GM18868 (cell line): ENCODE measurements at regions not wholly inside any gene's neighbourhood (a gene's known extent, or its start where the extent isn't known, plus 50 kb on each side); places are given as distances from the start of the nearest gene placed in this dataset.
A peak's percentile ranks its signal among the peaks of the same experiment; 100 is the strongest.
"Not testable (repeated sequence)": the region's sequence is repeated elsewhere in the genome, so short reads cannot be mapped to it uniquely, and the experiment has no call there.

Experiments
- ATAC-seq: cut with Tn5 transposase; IDR thresholded peaks from one replicate; pipeline ENCODE4 v1.9.1; 2021; ENCODE audit warnings: mild to moderate bottlenecking, moderate library complexity; ENCODE audit not compliant: unreplicated experiment

DNA sequence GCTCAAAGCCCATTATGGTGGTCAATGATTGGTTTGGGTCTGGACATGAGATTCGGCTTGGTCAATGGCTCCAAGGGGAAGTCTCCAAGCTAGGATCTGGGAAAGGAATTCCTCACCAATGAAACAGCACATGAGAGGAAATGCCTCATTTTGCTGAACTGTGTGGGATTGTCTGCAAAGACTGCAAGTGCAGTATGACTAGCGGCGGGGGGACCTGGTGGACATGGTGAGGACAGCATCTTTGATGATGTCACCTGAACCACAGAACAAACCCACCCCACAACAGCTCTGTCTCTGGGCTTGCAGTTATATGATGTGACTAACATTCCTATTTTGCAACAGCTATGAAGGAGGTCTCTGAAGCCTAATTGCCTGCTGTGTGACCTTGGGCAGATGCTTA, 50.6 kb upstream of the NKD1 start:
- ATAC-seq = no peak

DNA sequence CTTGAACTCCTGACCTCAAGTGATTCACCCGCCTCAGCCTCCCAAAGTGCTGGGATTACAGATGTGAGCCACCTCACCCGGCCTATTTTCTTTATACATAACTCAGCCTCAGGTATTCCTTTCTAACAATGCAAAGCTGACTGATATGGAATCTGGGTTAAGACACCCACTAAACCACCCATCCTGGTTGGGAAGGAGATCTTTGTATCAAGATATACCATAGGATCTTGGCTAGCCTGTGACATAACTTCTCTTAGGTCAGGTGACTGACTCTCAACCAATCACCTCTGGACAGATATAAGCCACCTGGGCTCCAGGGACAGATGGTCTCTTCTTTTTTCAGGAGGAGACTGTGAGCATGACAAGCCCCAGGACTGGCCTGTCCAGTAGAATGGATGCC, 51.2 kb upstream of the NKD1 start:
- no peak for ATAC-seq

DNA sequence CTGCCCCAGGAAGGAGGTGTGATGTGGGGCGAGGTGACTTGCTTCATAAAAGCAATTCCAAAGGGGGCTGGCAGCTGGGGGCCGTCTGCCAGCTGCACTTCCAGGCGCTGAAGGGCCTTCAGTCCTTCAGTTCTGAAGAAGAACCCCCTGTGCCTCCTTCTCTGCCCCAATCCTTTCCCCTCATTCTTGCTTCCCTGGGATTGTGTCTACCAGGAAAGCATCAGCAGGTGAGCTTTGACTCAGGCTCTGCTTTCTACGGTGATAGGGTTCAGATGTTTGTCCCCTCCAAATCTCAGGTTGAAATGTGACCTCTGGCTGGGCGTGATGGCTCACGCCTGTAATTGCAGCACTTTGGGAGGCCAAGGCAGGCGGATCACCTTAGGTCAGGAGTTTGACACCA, 52.5 kb upstream of the NKD1 start:
- ATAC-seq = no peak

DNA sequence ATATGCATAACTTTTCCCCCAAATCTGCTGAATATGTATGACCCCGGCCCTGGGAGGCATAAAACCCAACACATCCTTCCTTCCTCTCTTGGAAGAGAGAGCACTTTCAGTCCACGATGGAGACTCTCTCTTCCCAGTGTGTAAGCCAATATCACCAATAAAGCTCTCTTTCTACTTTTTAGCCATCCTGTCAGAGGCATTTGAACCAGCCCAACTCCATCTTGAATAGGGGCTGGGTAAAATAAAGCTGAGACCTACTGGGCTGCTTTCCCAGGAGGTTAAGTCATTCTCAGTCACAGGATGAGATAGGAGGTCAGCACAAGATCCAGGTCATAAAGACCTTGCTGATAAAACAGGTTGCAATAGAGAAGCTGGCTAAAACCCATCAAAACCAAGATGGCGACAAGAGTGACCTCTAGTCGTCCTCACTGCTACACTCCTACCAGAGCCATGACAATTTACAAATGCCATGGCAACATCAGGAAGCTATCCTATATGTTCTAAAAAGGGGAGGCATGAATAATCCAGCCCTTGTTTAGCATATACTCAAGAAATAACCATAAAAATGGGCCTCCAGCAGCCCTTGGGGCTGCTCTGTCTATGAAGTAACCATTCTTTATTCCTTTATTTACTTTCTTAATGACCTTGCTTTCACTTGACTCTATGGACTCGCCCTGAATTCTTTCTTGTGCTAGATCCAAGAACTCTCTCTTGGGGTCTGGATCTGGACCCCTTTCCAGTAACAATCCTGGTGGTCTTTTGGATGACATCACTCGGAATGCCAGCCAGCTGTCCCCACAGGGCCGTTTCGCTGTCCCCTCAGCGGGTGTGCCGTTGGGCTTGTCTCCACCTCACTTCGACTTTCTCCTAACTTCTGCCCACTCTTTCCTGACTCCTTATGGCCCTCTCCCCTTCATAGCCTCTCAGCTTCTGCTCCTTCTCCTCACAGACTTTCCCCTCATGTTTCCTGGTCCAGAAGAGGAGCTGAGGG, 53.4 kb upstream of the NKD1 start:
- no peak for ATAC-seq

DNA sequence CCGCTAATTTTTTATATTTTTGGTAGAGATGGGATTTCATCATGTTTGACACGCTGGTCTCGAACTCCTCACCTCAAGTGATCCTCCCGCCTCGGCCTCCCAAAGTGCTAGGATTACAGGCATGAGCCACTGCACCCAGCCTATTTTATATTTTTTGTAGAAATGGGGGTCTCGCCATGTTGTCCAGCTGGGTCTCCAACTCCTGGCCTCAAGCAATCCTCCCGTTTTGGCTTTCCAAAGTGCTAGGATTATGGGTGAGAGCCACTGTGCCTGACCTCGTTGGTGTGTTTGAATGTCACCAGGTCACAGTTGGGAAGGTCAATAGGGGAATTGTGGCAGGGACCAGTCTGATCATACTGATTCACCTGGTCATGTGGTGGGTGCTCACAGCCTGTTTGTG, 56.7 kb upstream of the NKD1 start:
- ATAC-seq = no peak

DNA sequence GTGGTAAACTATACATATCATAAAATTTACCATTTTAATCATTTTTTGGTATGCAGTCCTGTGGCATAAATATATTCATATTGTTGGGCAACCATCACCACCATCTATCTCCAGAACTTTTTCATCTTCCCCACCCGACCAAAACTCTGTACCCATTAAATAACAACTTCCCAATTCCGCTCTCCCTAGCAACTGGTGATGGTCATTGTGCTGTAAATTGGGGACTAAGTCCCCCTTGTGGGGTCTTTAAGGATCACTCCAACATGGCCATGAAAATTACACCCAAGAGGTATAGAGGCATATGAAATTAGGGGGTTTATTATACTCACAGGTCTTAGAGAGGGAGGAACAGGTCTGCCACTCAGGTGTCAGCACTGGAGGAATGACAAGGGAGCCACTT, 57.4 kb upstream of the NKD1 start:
- no peak for ATAC-seq

DNA sequence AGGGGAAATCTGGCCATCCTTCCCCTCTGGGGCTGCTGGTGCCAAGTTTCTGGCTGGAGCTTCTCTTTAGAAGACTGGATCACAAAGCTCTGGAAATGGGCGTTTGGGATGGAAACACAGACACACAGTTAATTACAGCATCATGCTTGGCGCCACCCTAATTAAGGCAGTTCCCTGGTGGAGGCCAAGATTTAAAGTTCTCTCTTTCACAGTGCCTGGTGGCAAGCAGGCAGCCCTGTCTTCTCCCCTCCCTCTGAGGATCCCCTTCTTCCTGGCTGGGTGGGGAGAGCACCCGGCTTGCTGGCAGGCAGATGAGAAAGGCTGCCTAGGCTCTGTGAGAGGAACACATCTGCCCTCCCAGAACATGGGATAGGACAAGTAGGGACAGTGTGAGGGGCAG, 59.0 kb upstream of the NKD1 start:
- no peak for ATAC-seq

DNA sequence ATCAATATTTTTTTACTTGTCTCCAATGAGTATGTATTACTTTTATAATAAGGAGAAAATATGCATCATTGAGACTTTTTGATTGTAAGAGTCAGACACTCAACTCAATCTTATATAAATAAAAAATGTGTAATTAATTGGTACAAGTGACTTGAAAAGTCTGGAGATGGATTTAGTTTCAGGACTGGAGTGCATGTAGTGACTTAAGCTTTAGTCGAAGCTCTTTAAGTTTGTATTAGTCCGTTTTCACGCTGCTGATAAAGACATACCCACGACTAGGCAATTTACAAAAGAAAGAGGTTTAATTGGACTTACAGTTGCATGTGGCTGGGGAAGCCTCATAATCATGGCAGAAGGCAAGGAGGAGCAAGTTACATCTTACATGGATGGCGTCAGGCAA, 60.7 kb upstream of the NKD1 start:
- ATAC-seq = no peak

DNA sequence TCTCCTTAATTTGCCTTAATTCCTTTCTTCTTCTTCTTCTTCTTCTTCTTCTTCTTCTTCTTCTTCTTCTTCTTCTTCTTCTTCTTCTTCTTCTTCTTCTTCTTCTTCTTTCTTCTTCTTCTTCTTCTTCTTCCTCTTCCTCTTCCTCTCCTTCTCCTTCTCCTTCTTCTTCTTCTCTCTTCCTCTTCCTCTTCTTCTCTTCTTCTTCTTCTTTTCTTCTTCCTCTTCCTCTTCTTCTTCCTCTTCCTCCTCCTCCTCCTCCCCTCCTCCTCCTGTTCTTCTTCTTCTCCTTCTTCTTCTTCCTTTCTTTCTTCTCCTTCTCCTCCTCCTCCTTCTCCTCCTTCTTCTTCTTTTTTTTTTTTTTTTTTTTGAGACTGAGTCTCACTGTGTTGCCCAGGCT, 62.0 kb upstream of the NKD1 start:
- not testable (repeated sequence) for ATAC-seq

DNA sequence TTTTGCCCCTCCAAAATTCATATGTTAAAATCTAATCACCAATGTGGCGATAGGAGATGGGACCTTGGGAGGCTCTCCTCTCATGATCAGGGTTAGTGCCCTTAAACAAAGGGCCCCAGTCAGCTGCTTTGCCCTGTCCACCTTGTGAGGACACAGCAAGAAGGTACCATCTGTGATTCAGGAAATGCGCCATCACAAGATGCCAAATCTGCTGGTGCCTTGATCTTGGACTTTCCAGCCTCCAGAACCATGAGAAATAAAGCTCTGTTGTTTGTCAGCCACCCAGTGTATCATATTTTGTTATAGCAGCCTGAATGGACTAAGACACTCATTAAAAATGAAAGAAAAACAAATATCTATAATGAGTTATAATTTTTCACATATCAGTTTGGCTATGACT, 63.0 kb upstream of the NKD1 start:
- no peak for ATAC-seq

DNA sequence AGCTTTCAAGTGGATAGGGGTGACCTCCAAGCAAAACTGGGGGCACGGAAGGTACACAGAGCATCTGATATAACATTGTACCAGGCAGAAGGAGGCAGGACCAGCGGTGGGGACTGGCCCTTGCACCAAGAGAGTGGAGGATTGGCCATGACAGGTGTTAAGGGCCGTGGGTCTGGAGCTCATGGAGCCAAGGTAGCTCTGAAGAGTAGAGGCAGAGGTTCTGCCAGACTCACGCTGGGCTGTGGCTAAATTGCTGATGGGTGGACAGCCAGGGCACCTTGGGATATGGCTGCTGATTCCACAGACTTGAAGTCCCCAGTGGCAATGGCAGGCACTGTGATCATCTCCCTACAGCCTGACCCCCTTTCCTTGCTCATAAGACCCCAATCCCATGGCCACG, 65.9 kb upstream of the NKD1 start:
- ATAC-seq = no peak

DNA sequence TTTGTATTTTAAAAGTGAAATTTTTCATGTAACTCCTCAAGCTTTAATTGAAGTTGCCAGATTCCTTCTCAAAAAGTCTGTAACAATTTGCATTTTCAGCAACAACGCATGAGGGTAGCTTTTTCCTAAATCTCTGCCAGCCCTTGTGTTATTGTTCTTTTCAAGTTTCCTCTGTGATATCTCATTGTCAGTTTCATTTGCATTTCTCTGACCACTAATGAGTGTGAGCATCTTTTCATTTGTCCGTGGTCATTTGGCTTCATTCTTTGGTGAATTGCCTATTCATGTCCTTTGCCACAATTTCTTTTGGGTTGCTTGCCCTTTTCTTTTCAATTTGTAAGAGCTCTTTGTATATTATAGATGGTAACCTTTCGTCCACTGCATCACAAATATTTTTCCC, 68.0 kb upstream of the NKD1 start:
- no peak for ATAC-seq

DNA sequence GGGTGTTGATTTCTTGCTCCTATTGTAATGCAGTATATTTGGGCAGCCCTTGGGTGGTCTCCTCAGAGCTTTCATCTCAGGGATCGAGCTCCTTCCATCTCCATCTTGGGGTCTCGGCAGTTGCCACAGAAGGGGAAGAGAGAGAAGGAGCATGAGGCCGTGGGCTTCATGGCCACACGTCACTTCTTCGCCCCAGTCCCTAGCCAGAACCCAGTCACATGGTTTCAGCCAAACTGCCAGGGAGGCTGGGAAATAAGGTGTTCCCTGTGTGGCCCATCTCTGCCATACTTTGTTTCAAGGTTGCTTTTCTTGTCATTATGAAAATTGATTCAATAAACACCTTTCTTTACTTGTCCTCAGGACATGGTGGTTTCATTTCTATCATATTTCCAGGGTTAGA, 68.4 kb upstream of the NKD1 start:
- ATAC-seq = no peak

DNA sequence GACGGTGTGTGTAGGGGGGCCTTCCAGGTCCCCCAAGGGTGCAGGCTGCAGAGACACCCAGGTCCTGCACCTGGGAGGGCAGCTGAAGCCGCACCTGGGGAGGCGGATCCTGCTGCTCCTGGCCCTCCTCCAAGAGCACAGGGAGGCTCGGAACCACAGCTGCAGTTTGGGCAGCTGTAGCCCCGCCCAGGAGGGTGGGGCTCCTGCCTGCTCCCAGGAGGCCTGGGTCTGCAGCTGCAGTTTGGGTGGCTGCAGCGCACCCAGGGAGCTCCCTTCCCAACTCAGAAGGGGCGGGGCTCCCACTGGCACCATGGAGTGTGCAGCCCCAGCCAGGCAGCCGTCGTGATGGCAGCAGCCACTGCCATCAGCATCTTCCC, 69.4 kb upstream of the NKD1 start:
- no peak for ATAC-seq

DNA sequence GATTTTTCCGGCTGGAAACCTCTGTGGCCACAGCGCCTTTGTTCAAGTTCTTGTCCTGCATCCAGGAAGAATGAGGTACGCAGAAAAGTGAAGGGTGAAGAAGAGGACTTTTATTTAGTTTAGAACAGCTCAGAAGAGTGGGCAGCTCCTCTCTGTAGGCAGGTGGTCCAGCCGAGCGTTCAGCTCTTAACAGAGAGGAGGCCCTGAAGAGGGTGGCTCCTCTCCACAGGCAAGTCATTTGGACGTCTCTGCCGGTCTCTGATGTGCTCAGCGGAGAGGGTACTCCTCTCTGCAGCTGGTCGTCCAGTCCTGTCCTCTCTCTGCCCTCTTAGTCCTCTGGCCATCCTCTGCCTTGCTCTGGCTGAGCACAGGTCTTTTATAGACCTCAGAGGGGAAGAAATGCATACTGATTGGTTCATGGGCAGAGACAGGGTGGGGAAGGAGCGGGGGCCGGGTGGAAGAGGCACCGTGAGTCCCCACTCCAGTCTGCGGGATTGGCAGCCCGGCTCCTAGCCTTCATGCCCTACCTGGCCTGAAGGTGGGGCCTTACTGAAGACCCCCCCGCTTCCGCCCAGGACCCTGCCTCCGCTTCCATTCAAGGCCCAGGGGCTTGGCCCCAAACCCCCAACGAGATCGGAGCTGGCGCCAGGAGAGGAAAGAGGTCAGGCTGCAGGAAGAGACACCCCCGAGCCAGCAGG, 70.0 kb upstream of the NKD1 start:
- ATAC-seq = no peak

DNA sequence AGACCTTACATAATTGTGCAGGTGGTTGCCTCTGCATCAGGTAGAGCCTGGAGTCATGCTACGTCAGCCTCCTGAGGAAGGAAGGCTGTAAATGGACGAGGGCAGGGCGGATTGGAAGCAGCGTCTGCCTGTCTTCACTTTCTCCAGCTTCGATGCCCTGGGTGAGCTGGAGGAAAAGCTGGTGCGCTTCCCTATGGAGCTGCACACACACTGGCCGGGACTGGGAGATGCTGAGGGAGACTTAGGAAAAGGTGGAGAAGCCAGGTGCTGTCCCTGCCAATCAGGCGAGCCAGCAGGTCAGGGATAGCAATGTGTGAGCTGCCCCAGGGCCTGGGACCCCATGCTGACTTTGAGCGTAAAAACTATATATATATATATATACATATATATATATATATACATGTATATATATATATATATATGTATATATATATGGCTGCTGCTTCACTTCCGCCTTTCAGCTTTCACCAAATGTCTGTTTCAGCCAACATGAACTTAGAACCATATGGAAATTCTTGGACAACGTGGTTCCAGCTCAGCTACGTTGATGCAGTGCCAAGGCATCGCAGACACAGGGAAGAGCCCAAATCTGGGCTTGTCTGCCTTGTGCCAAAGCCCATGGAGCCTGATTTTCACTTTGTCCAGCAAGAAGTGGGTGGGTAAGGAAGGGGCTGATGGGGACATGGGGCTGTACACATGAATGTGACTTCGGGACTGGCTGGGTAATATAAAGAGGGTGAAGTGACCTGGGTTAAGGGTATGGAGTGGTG, 71.5 kb upstream of the NKD1 start:
- ATAC-seq = no peak

DNA sequence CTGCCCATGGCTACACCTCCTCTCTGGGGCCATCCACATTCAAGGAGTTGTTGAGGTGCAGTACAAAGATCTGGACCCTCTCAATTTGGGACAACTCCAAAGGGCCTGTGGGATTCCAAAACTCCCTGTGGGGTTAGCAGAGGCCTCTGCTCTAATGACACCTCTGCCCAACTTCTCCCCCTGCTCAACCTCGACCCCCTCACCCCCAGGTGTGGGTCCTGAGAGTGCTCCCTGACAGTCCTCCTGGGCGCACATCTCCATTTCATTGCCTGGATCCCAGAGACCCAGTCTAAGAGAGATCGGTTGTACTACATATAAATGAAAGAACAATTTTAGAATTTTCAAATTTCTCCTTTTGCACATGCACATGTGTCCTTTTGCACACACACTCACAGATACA, 73.0 kb upstream of the NKD1 start:
- ATAC-seq = no peak

DNA sequence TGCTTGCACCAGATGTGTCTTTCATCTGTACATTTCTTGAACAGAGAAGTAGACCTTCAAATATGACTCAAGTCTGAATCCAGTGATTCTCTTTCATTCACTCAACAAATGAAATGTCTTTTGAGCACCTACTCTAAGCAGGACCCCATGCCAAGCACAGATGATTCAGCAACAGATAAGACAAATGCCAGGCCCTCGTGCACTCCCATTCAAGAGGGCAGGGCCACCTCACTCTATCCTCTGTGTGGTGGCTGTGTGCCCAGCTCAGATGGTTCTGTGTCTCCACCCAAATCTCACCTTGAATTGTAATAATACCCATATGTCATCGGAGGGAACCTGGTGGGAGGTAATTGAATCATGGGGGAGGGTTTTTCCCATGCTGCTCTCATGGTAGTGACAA, 74.1 kb upstream of the NKD1 start:
- no peak for ATAC-seq

DNA sequence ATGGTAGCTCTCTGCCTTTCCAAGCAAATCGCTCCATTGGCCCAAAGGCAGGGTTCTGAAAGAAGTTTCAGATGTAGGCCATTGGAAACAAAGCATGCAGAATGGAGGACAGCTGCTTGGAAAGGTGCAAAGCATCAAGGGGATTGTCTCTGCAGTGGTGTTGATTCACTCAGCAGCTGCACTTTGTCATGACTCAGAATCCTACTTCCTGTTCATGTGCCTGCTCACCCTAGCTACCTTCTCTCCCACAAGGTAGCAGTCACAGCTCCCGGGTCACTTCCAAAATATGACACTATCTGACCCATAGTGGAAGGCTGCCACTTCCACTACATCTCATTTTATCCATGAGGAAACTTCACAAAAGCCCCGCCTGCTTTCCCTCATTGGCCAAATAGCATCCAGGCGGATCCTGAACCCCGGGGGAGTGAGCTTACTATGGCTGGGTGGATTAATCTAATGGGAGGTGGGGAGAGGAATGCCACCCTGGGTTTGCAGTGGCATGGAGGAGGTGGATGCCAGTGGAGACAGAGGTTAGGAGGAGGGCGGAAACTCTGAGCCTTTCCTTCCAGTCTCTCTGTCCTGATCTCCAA, 74.7 kb upstream of the NKD1 start:
- peak; percentile 88 for ATAC-seq

DNA sequence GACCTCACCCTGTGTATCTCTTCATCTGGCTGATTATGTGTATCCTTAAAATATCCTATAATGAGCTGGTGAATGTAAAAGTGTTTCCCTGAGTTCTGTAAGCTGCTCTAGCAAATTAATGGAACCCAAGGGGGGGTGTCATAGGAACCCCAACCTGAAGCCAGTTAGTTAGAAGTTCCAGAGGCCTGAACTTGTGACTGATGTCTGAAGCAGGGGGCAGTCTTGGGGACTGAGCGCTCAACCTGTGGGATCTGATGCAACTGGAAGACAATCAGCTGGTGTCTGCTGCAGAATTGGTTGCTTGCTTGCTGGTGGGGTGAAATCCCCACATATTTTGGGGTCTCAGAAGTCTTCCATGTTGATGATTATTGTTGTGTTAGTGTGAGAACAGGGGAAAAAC, 75.7 kb upstream of the NKD1 start:
- ATAC-seq = no peak

DNA sequence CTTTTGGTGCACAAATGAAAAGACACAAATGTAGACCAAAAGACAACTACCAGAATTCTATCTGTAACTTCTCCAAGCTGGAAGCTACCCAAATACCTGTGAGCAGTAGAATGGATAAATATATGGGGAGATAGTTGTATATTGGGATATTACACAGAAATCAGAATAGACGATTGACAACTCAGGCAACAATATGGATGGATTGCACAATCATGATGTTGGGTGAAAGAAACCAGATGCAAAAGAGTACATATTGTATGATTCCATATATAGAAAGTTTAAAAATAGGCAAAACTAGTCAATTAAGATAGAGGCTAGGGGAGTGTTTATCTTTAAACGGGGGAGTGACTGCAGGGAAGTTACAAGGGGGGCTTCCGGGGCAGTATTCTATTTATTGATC, 77.5 kb upstream of the NKD1 start:
- no peak for ATAC-seq
